HEK293 (cell line): ENCODE measurements at regions not wholly inside any gene's neighbourhood (a gene's known extent, or its start where the extent isn't known, plus 50 kb on each side); places are given as distances from the start of the nearest gene placed in this dataset.

Experiments used
- CTCF ChIA-PET: fragments of 350-600 bp; formaldehyde crosslinking; extraction: SDS; loops from one replicate; lab custom pipeline; 2021; ENCODE audit warnings: antibody characterized with exemption; lab: Yijun Ruan, JAX
- POLR2A ChIA-PET: fragments of 300-600 bp; formaldehyde crosslinking; extraction: SDS; loops from one replicate; lab custom pipeline; 2020; ENCODE audit warnings: antibody characterized with exemption, inconsistent platforms; lab: Yijun Ruan, JAX
- H3K27ac ChIP-seq: fragments of 200-500 bp; sonication (Bioruptor generic); 2 replicates; pipeline ENCODE4 v1.5.1; 2014; ENCODE audit warnings: low read depth, low read length, control low read depth, inconsistent platforms; ENCODE audit errors: extremely low read depth
- H3K36me3 ChIP-seq, 2 experiments: fragments of 200-500 bp in 1 of 2; sonication (Bioruptor generic) in 1 of 2; 1 replicate in 1 of 2; 2 replicates in 1 of 2; pipeline ENCODE4 v1.5.1; 2014 to 2017; ENCODE audit warnings: inconsistent platforms in 2 of 2, low read length in 2 of 2; ENCODE audit not compliant: control insufficient read depth in 2 of 2, insufficient read depth in 1 of 2
- H3K4me1 ChIP-seq: fragments of 200-500 bp; sonication (Bioruptor generic); 2 replicates; pipeline ENCODE4 v1.5.1; 2014; ENCODE audit warnings: mild to moderate bottlenecking, low read length, inconsistent platforms; ENCODE audit not compliant: control insufficient read depth, insufficient read depth
- H3K4me3 ChIP-seq: 2 replicates; pipeline ENCODE4 v1.5.1; 2011; ENCODE audit warnings: low read depth, mild to moderate bottlenecking, control low read depth, low read length, moderate library complexity
- H3K9me3 ChIP-seq: fragments of 200-500 bp; sonication (Bioruptor generic); 2 replicates; pipeline ENCODE4 v1.5.1; 2014; ENCODE audit warnings: low read depth, low read length, inconsistent platforms; ENCODE audit not compliant: control insufficient read depth, insufficient read depth
- GLI2 ChIP-seq: fragments of 450-650 bp; formaldehyde crosslinking; IDR thresholded peaks from 2 replicates; pipeline ENCODE4; 2017; ENCODE audit warnings: missing biosample characterization, missing genetic modification characterization, low read depth, borderline replicate concordance
- ZBTB7A ChIP-seq: fragments of 450-650 bp; formaldehyde crosslinking; IDR thresholded peaks from 2 replicates; pipeline ENCODE4 v1.5.1; 2016; ENCODE audit warnings: low read depth, missing biosample characterization, missing genetic modification characterization
- ZNF10 ChIP-seq: fragments of 450-650 bp; formaldehyde crosslinking; IDR thresholded peaks from 2 replicates; pipeline ENCODE4 v1.5.1; 2017; ENCODE audit warnings: missing biosample characterization, missing genetic modification characterization
- ZNF112 ChIP-seq: fragments of 450-650 bp; formaldehyde crosslinking; IDR thresholded peaks from 2 replicates; pipeline ENCODE4 v1.5.0; 2017; ENCODE audit warnings: missing biosample characterization, missing genetic modification characterization
- ZNF133 ChIP-seq: fragments of 450-650 bp; formaldehyde crosslinking; IDR thresholded peaks from 2 replicates; pipeline ENCODE4 v1.5.1; 2016; ENCODE audit warnings: missing biosample characterization, missing genetic modification characterization
- ZNF138 ChIP-seq: fragments of 450-650 bp; formaldehyde crosslinking; IDR thresholded peaks from 2 replicates; pipeline ENCODE4 v1.5.1; 2016; ENCODE audit warnings: missing biosample characterization, missing genetic modification characterization, borderline replicate concordance
- ZNF175 ChIP-seq: fragments of 450-650 bp; formaldehyde crosslinking; IDR thresholded peaks from 2 replicates; pipeline ENCODE4 v1.5.1; 2016; ENCODE audit warnings: missing biosample characterization, missing genetic modification characterization
- ZNF24 ChIP-seq: fragments of 450-650 bp; formaldehyde crosslinking; IDR thresholded peaks from 2 replicates; pipeline ENCODE4 v1.5.1; 2016; ENCODE audit warnings: missing biosample characterization, missing genetic modification characterization
- ZNF274 ChIP-seq, 2 experiments: fragments of 200-500 bp in 1 of 2; fragments of 450-650 bp in 1 of 2; sonication (Bioruptor generic) in 1 of 2; formaldehyde crosslinking in 1 of 2; IDR thresholded peaks; 2 replicates each; pipeline versions ENCODE4 v1.5.1 to v1.6.1; 2014 to 2016; ENCODE audit warnings: borderline replicate concordance in 1 of 2, inconsistent platforms in 1 of 2, low read length in 1 of 2, missing biosample characterization in 1 of 2, missing genetic modification characterization in 1 of 2
- ZNF292 ChIP-seq: fragments of 450-650 bp; formaldehyde crosslinking; IDR thresholded peaks from 2 replicates; pipeline ENCODE4 v1.5.1; 2016; ENCODE audit warnings: low read depth, missing biosample characterization, missing genetic modification characterization, borderline replicate concordance
- ZNF366 ChIP-seq: fragments of 450-650 bp; formaldehyde crosslinking; conservative IDR thresholded peaks from 2 replicates; pipeline ENCODE4 v1.5.1; 2016; ENCODE audit warnings: missing biosample characterization, missing genetic modification characterization
- ZNF473 ChIP-seq: fragments of 450-650 bp; formaldehyde crosslinking; IDR thresholded peaks from 2 replicates; pipeline ENCODE4 v1.5.1; 2017; ENCODE audit warnings: missing biosample characterization, missing genetic modification characterization
- ZNF548 ChIP-seq: fragments of 450-650 bp; formaldehyde crosslinking; IDR thresholded peaks from 2 replicates; pipeline ENCODE4 v1.5.1; 2016; ENCODE audit warnings: missing biosample characterization, missing genetic modification characterization
- ZNF555 ChIP-seq: fragments of 450-650 bp; formaldehyde crosslinking; conservative IDR thresholded peaks from 2 replicates; pipeline ENCODE4 v1.5.1; 2017; ENCODE audit warnings: missing biosample characterization, mild to moderate bottlenecking, missing genetic modification characterization, inconsistent platforms
- ZNF558 ChIP-seq: fragments of 450-650 bp; formaldehyde crosslinking; IDR thresholded peaks from 2 replicates; pipeline ENCODE4 v1.5.1; 2016; ENCODE audit warnings: missing biosample characterization, missing genetic modification characterization
- ZNF768 ChIP-seq: fragments of 450-650 bp; formaldehyde crosslinking; IDR thresholded peaks from 2 replicates; pipeline ENCODE4 v1.5.1; 2018; ENCODE audit warnings: missing biosample characterization, mild to moderate bottlenecking, missing genetic modification characterization
- ZNF776 ChIP-seq: fragments of 450-650 bp; formaldehyde crosslinking; IDR thresholded peaks from 2 replicates; pipeline ENCODE4 v1.5.0; 2017; ENCODE audit warnings: missing biosample characterization, missing genetic modification characterization, borderline replicate concordance
- ZNF843 ChIP-seq: fragments of 450-650 bp; formaldehyde crosslinking; IDR thresholded peaks from 2 replicates; pipeline ENCODE4 v1.5.1; 2016; ENCODE audit warnings: missing biosample characterization, missing genetic modification characterization
- TF ChIP-seq, protein P1 (sequence below): fragments of 450-650 bp; formaldehyde crosslinking; IDR thresholded peaks from 2 replicates; pipeline ENCODE4 v1.5.1; 2016; ENCODE audit warnings: missing biosample characterization, missing genetic modification characterization
- TF ChIP-seq, protein P2 (sequence below): fragments of 450-650 bp; formaldehyde crosslinking; IDR thresholded peaks from 2 replicates; pipeline ENCODE4 v1.5.1; 2016; ENCODE audit warnings: missing biosample characterization, missing genetic modification characterization
- TF ChIP-seq, protein P3 (sequence below): fragments of 450-650 bp; formaldehyde crosslinking; IDR thresholded peaks from 2 replicates; pipeline ENCODE4 v1.5.1; 2016; ENCODE audit warnings: missing biosample characterization, missing genetic modification characterization, low read depth
- TF ChIP-seq, protein P4 (sequence below): fragments of 450-650 bp; IDR thresholded peaks from 2 replicates; pipeline ENCODE4 v1.5.1; 2018; ENCODE audit warnings: missing biosample characterization, mild to moderate bottlenecking, missing genetic modification characterization

DNA sequence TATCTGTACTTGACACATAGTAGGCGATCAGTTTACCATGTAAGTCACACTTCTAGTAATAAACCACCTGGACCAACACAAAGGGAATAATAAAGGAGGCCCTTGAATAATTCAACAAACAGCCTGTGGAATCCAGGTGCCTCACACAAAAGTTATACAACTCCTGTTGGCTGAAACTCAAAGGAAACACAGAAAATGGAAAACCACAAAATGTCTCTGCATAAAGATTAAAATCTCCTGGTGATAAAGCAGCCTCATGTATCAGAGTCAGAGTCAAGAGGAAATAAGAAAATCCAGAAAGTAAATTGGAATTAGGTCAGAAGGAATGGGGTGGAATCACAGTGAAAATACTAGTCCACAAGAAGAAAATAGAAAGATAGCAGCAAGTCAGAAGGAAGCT, 592.5 kb downstream of the NPHP4 start:
- H3K36me3 ChIP-seq: no peaks in the 10 kb centered on the region
- ChIA-PET CTCF (no interaction called here), POLR2A (no interaction called here)

DNA sequence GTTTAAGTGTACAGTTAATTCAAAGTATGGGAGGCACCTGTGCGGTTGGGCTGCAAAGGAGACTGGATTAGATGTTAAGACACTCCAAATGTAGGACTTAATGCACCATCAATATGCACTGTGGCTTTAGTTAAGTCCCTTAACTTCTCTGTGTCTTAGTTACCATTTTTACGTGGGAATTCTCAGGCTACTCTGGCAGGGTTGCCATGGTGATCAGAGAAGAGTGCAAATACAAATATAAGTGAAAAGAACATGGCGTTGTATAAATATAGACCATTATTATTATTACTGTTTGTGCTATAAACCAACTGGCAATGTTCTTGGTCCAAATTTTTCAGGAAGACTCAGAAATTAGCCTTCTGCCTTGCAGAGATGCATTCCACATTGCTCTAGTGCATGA, 595.6 kb downstream of the NPHP4 start:
- no peak for TF ChIP-seq ZNF776 (tag by site-specific recombination)
- no peak for TF ChIP-seq ZNF292 (tag by site-specific recombination)
- TF ChIP-seq ZNF558 (tag by site-specific recombination): no peak
- TF ChIP-seq, protein P1, sequence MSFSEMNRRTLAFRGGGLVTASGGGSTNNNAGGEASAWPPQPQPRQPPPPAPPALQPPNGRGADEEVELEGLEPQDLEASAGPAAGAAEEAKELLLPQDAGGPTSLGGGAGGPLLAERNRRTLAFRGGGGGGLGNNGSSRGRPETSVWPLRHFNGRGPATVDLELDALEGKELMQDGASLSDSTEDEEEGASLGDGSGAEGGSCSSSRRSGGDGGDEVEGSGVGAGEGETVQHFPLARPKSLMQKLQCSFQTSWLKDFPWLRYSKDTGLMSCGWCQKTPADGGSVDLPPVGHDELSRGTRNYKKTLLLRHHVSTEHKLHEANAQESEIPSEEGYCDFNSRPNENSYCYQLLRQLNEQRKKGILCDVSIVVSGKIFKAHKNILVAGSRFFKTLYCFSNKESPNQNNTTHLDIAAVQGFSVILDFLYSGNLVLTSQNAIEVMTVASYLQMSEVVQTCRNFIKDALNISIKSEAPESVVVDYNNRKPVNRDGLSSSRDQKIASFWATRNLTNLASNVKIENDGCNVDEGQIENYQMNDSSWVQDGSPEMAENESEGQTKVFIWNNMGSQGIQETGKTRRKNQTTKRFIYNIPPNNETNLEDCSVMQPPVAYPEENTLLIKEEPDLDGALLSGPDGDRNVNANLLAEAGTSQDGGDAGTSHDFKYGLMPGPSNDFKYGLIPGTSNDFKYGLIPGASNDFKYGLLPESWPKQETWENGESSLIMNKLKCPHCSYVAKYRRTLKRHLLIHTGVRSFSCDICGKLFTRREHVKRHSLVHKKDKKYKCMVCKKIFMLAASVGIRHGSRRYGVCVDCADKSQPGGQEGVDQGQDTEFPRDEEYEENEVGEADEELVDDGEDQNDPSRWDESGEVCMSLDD (tag by site-specific recombination): no peak
- no peak for TF ChIP-seq ZNF112 (tag by site-specific recombination)
- no peak for TF ChIP-seq ZNF548
- TF ChIP-seq, protein P2, sequence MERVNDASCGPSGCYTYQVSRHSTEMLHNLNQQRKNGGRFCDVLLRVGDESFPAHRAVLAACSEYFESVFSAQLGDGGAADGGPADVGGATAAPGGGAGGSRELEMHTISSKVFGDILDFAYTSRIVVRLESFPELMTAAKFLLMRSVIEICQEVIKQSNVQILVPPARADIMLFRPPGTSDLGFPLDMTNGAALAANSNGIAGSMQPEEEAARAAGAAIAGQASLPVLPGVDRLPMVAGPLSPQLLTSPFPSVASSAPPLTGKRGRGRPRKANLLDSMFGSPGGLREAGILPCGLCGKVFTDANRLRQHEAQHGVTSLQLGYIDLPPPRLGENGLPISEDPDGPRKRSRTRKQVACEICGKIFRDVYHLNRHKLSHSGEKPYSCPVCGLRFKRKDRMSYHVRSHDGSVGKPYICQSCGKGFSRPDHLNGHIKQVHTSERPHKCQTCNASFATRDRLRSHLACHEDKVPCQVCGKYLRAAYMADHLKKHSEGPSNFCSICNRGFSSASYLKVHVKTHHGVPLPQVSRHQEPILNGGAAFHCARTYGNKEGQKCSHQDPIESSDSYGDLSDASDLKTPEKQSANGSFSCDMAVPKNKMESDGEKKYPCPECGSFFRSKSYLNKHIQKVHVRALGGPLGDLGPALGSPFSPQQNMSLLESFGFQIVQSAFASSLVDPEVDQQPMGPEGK (tag by site-specific recombination): no peak
- TF ChIP-seq, protein P3, sequence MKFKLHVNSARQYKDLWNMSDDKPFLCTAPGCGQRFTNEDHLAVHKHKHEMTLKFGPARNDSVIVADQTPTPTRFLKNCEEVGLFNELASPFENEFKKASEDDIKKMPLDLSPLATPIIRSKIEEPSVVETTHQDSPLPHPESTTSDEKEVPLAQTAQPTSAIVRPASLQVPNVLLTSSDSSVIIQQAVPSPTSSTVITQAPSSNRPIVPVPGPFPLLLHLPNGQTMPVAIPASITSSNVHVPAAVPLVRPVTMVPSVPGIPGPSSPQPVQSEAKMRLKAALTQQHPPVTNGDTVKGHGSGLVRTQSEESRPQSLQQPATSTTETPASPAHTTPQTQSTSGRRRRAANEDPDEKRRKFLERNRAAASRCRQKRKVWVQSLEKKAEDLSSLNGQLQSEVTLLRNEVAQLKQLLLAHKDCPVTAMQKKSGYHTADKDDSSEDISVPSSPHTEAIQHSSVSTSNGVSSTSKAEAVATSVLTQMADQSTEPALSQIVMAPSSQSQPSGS (tag by site-specific recombination): no peak
- TF ChIP-seq ZNF366: no peak
- TF ChIP-seq ZNF138 (tag by site-specific recombination): no peak
- POLR2A ChIA-PET: no interaction called here

More for the DNA sequence above, 592.5 kb downstream of the NPHP4 start:
- no peaks in the 10 kb centered on the region for H3K4me1 ChIP-seq
- H3K9me3 ChIP-seq: no peaks in the 10 kb centered on the region
- no peak overlapping the region for H3K27ac ChIP-seq
- TF ChIP-seq ZNF175 (tag by site-specific recombination) (no peak), ZNF112 (tag by site-specific recombination) (no peak), GLI2 (tag by site-specific recombination) (no peak), ZNF473 (tag by site-specific recombination) (no peak), ZNF24 (no peak), ZNF843 (tag by site-specific recombination) (no peak), ZNF10 (tag by site-specific recombination) (no peak), ZBTB7A (tag by site-specific recombination) (no peak), ZNF768 (tag by site-specific recombination) (no peak), ZNF555 (tag by site-specific recombination) (no peak), ZNF274 (IDR thresholded peaks at IDR 0.05; ENCODE audit: low read length) (no peak), ZNF274 (tag by site-specific recombination; IDR thresholded peaks at IDR 0.05; ENCODE audit: borderline replicate concordance) (no peak), ZNF133 (tag by site-specific recombination) (no peak)
- TF ChIP-seq, protein P4, sequence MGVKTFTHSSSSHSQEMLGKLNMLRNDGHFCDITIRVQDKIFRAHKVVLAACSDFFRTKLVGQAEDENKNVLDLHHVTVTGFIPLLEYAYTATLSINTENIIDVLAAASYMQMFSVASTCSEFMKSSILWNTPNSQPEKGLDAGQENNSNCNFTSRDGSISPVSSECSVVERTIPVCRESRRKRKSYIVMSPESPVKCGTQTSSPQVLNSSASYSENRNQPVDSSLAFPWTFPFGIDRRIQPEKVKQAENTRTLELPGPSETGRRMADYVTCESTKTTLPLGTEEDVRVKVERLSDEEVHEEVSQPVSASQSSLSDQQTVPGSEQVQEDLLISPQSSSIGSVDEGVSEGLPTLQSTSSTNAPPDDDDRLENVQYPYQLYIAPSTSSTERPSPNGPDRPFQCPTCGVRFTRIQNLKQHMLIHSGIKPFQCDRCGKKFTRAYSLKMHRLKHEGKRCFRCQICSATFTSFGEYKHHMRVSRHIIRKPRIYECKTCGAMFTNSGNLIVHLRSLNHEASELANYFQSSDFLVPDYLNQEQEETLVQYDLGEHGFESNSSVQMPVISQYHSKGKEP (tag by site-specific recombination): no peak
- H3K4me3 ChIP-seq: no peak overlapping the region

More for the DNA sequence above, 595.6 kb downstream of the NPHP4 start:
- Histone ChIP-seq H3K27ac (no peak overlapping the region), H3K9me3 (no peaks in the 10 kb centered on the region), H3K4me3 (no peak overlapping the region), H3K36me3 (no peaks in the 10 kb centered on the region), H3K4me1 (no peaks in the 10 kb centered on the region)
- CTCF ChIA-PET: no interaction called here
